G401 (cell line): ENCODE measurements at regions not wholly inside any gene's neighbourhood (a gene's known extent, or its start where the extent isn't known, plus 50 kb on each side); places are given as distances from the start of the nearest gene placed in this dataset.

Source experiments
- DNase-seq: peaks from one replicate; pipeline ENCODE4 v3.0.0-alpha.2; 2015; ENCODE audit warnings: low spot score
- in situ Hi-C: cut with HindIII; loops from 2 replicates; pipeline ENCODE4 v1.10.0; 2016; ENCODE audit warnings: low sequenced_read_pairs, mixed read lengths

GRCh38 chr2:173747035-173747434 lies 218.1 kb downstream of the SP3 start:
- DNase-seq: no peak
- in situ Hi-C loops: no loop called here

GRCh38 chr2:173749315-173749714 lies 215.9 kb downstream of the SP3 start:
- in situ Hi-C loops: no loop called here
- no peak for DNase-seq

- in situ Hi-C loops: no loop called here
- DNase-seq: no peak
Observed at GRCh38 chr2:173750353-173750801, 214.8 kb downstream of the SP3 start.

- in situ Hi-C loops: no loop called here
- no peak for DNase-seq
Observed at GRCh38 chr2:173750831-173751230, 214.3 kb downstream of the SP3 start.

GRCh38 chr2:173751245-173751975 lies 213.8 kb downstream of the SP3 start:
- in situ Hi-C loops: no loop called here
- no peak for DNase-seq

- in situ Hi-C loops: no loop called here
- no peak for DNase-seq
Observed at GRCh38 chr2:173752152-173752551, 213.0 kb downstream of the SP3 start.

- no peak for DNase-seq
- in situ Hi-C loops: no loop called here
Observed at GRCh38 chr2:173753441-173753840, 211.7 kb downstream of the SP3 start.

- in situ Hi-C loops: no loop called here
- no peak for DNase-seq
Observed at GRCh38 chr2:173754165-173754564, 211.0 kb downstream of the SP3 start.

GRCh38 chr2:173754837-173755236 lies 210.3 kb downstream of the SP3 start:
- in situ Hi-C loops: no loop called here
- no peak for DNase-seq

GRCh38 chr2:173755798-173756197 lies 209.4 kb downstream of the SP3 start:
- no peak for DNase-seq
- in situ Hi-C loops: no loop called here

GRCh38 chr2:173759959-173760358 lies 205.2 kb downstream of the SP3 start:
- no peak for DNase-seq
- in situ Hi-C loops: no loop called here

GRCh38 chr2:173760553-173760952 lies 204.6 kb downstream of the SP3 start:
- in situ Hi-C loops: no loop called here
- DNase-seq: no peak

- in situ Hi-C loops: no loop called here
Observed at GRCh38 chr2:173761603-173762119, 203.5 kb downstream of the SP3 start.

GRCh38 chr2:173762221-173762620 lies 203.0 kb downstream of the SP3 start:
- no peak for DNase-seq
- in situ Hi-C loops: no loop called here

More at GRCh38 chr2:173761603-173762119, 203.5 kb downstream of the SP3 start:
- DNase-seq: no peak

- in situ Hi-C loops: no loop called here
Observed at GRCh38 chr2:173762864-173763263, 202.3 kb downstream of the SP3 start.

GRCh38 chr2:173763641-173764040 lies 201.5 kb downstream of the SP3 start:
- DNase-seq: no peak
- in situ Hi-C loops: no loop called here

More at GRCh38 chr2:173762864-173763263, 202.3 kb downstream of the SP3 start:
- no peak for DNase-seq

GRCh38 chr2:173764094-173764493 lies 201.1 kb downstream of the SP3 start:
- in situ Hi-C loops: no loop called here
- no peak for DNase-seq

- DNase-seq: no peak
- in situ Hi-C loops: no loop called here
Observed at GRCh38 chr2:173766537-173767289, 198.5 kb downstream of the SP3 start.

- in situ Hi-C loops: no loop called here
- DNase-seq: no peak
Observed at GRCh38 chr2:173770947-173771678, 194.1 kb downstream of the SP3 start.

GRCh38 chr2:173772205-173772604 lies 193.0 kb downstream of the SP3 start:
- no peak for DNase-seq
- in situ Hi-C loops: no loop called here
